HEK293 (cell line): ENCODE measurements at regions not wholly inside any gene's neighbourhood (a gene's known extent, or its start where the extent isn't known, plus 50 kb on each side); places are given as distances from the start of the nearest gene placed in this dataset.

Source experiments
- HOXD13 ChIP-seq: sonication (generic); formaldehyde crosslinking; IDR thresholded peaks from 2 replicates; pipeline ENCODE4 v1.8.0; 2022; ENCODE audit warnings: missing genetic modification reagents, borderline replicate concordance
- INSM2 ChIP-seq: fragments of 450-650 bp; formaldehyde crosslinking; IDR thresholded peaks from 2 replicates; pipeline ENCODE4 v1.5.1; 2016; ENCODE audit warnings: missing biosample characterization, missing genetic modification characterization
- SCRT2 ChIP-seq: fragments of 450-650 bp; formaldehyde crosslinking; IDR thresholded peaks from 2 replicates; pipeline ENCODE4 v1.5.1; 2016; ENCODE audit warnings: missing biosample characterization, missing genetic modification characterization
- YY1 ChIP-seq: fragments of 450-650 bp; formaldehyde crosslinking; IDR thresholded peaks from 2 replicates; pipeline ENCODE4 v1.5.1; 2018; ENCODE audit warnings: missing biosample characterization, missing genetic modification characterization
- ZBTB17 ChIP-seq: fragments of 450-650 bp; formaldehyde crosslinking; IDR thresholded peaks from 2 replicates; pipeline ENCODE4 v1.5.1; 2016; ENCODE audit warnings: missing biosample characterization, missing genetic modification characterization
- ZBTB20 ChIP-seq: fragments of 450-650 bp; formaldehyde crosslinking; IDR thresholded peaks from 2 replicates; pipeline ENCODE4 v1.5.1; 2016; ENCODE audit warnings: missing biosample characterization, missing genetic modification characterization
- ZNF175 ChIP-seq: fragments of 450-650 bp; formaldehyde crosslinking; IDR thresholded peaks from 2 replicates; pipeline ENCODE4 v1.5.1; 2016; ENCODE audit warnings: missing biosample characterization, missing genetic modification characterization
- ZNF221 ChIP-seq: fragments of 450-650 bp; formaldehyde crosslinking; IDR thresholded peaks from 2 replicates; pipeline ENCODE4 v1.5.1; 2017; ENCODE audit warnings: missing biosample characterization, missing genetic modification characterization, borderline replicate concordance
- ZNF302 ChIP-seq: fragments of 450-650 bp; formaldehyde crosslinking; IDR thresholded peaks from 2 replicates; pipeline ENCODE4 v1.5.1; 2016; ENCODE audit warnings: missing biosample characterization, missing genetic modification characterization, low read depth
- ZNF362 ChIP-seq: fragments of 450-650 bp; formaldehyde crosslinking; IDR thresholded peaks from 2 replicates; pipeline ENCODE4 v1.5.1; 2016; ENCODE audit warnings: missing biosample characterization, missing genetic modification characterization
- ZSCAN30 ChIP-seq: fragments of 450-650 bp; IDR thresholded peaks from 2 replicates; pipeline ENCODE4 v1.5.1; 2018; ENCODE audit warnings: missing biosample characterization, mild to moderate bottlenecking, missing genetic modification characterization, moderate library complexity

- TF ChIP-seq ZSCAN30 (tag by site-specific recombination) = no peak
- TF ChIP-seq HOXD13 (CRISPR knock-in tag) = no peak
- no peak for TF ChIP-seq ZBTB20 (tag by site-specific recombination)
- TF ChIP-seq ZNF302 = no peak
- TF ChIP-seq YY1 (tag by site-specific recombination) = no peak
- TF ChIP-seq SCRT2 (tag by site-specific recombination) = no peak
- TF ChIP-seq ZBTB17 = no peak
- TF ChIP-seq ZNF221 (tag by site-specific recombination) = no peak
- no peak for TF ChIP-seq ZNF362 (tag by site-specific recombination)
- no peak for TF ChIP-seq ZNF175 (tag by site-specific recombination)
- no peak for TF ChIP-seq INSM2 (tag by site-specific recombination)
Measured at GRCh38 chr22:34344702-34345101, 424.4 kb upstream of the LARGE1 start.
